RKO (cell line): ENCODE measurements at regions not wholly inside any gene's neighbourhood (a gene's known extent, or its start where the extent isn't known, plus 50 kb on each side); places are given as distances from the start of the nearest gene placed in this dataset.
A peak's percentile ranks its signal among the peaks of the same experiment; 100 is the strongest.

Experiments
- DNase-seq: peaks from one replicate; pipeline ENCODE4 v3.0.0-alpha.2; 2016; ENCODE audit warnings: low spot score

GRCh38 chr6:98142839-98143238 is 691.5 kb upstream of the POU3F2 start:
- no peak for DNase-seq

GRCh38 chr6:98146656-98147055 is 687.7 kb upstream of the POU3F2 start:
- DNase-seq, result no peak

GRCh38 chr6:98156580-98156979 is 677.8 kb upstream of the POU3F2 start:
- no peak for DNase-seq

GRCh38 chr6:98179606-98180005 is 654.8 kb upstream of the POU3F2 start:
- DNase-seq, result no peak

- DNase-seq, result no peak
Observed at GRCh38 chr6:98200084-98200483, 634.3 kb upstream of the POU3F2 start.

- peak; percentile 46 for DNase-seq
Observed at GRCh38 chr6:98203170-98203806, 631.1 kb upstream of the POU3F2 start.

- no peak for DNase-seq
Observed at GRCh38 chr6:98212468-98212867, 621.9 kb upstream of the POU3F2 start.

GRCh38 chr6:98215531-98215930 is 618.8 kb upstream of the POU3F2 start:
- DNase-seq, result no peak

- DNase-seq, result no peak
Observed at GRCh38 chr6:98230250-98230649, 604.1 kb upstream of the POU3F2 start.

GRCh38 chr6:98239057-98239456 is 595.3 kb upstream of the POU3F2 start:
- DNase-seq, result no peak

GRCh38 chr6:98241630-98242029 is 592.7 kb upstream of the POU3F2 start:
- DNase-seq, result no peak

GRCh38 chr6:98254624-98255023 is 579.8 kb upstream of the POU3F2 start:
- DNase-seq, result no peak

GRCh38 chr6:98260382-98260781 is 574.0 kb upstream of the POU3F2 start:
- no peak for DNase-seq

GRCh38 chr6:98272060-98272459 is 562.3 kb upstream of the POU3F2 start:
- no peak for DNase-seq

- DNase-seq, result no peak
Observed at GRCh38 chr6:98274691-98275090, 559.7 kb upstream of the POU3F2 start.

GRCh38 chr6:98280492-98280891 is 553.9 kb upstream of the POU3F2 start:
- DNase-seq, result no peak

- no peak for DNase-seq
Observed at GRCh38 chr6:98286620-98287019, 547.8 kb upstream of the POU3F2 start.

GRCh38 chr6:98287876-98288275 is 546.5 kb upstream of the POU3F2 start:
- DNase-seq, result no peak

- no peak for DNase-seq
Observed at GRCh38 chr6:98292810-98293209, 541.6 kb upstream of the POU3F2 start.

GRCh38 chr6:98295515-98296175 is 538.7 kb upstream of the POU3F2 start:
- no peak for DNase-seq

GRCh38 chr6:98308564-98308963 is 525.8 kb upstream of the POU3F2 start:
- no peak for DNase-seq

- no peak for DNase-seq
Observed at GRCh38 chr6:98310443-98310842, 523.9 kb upstream of the POU3F2 start.

GRCh38 chr6:98323605-98324004 is 510.8 kb upstream of the POU3F2 start:
- DNase-seq, result no peak

- no peak for DNase-seq
Observed at GRCh38 chr6:98324446-98324845, 509.9 kb upstream of the POU3F2 start.
